ENCODE measurements at regions not wholly inside any gene's neighbourhood (a gene's known extent, or its start where the extent isn't known, plus 50 kb on each side); places are given as distances from the start of the nearest gene placed in this dataset.

DNA sequence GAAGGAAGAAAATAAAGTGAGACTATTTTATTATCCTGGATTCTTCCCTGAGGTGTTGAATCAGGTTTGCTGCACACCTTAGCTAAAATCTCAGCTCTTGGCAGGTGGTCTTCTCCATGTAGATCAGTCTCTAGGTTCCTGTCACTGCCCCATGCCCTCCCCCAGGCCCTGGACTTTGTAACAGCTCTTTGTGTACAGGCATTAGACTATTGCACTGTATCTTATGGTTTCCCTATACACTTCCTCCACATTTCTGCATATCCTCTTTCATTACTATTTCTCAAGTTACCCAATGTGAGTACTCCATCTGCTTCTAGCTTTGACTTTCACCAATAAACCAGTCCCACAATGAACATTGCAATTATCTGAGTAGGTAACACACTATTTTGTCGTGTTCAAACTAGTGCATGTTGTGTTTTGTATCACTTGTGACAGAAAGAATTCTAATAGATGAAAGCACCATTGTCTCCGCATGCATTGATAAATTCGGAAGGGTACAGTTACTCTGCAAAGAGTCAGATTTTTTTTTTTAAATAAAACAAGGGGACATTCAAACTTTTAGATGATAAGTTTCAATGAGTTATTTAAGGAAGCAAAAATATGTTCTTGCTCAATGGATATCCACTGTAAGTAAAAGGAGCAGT is 1348.7 kb upstream of the C9orf72 start:
- TF ChIP-seq, protein P1, sequence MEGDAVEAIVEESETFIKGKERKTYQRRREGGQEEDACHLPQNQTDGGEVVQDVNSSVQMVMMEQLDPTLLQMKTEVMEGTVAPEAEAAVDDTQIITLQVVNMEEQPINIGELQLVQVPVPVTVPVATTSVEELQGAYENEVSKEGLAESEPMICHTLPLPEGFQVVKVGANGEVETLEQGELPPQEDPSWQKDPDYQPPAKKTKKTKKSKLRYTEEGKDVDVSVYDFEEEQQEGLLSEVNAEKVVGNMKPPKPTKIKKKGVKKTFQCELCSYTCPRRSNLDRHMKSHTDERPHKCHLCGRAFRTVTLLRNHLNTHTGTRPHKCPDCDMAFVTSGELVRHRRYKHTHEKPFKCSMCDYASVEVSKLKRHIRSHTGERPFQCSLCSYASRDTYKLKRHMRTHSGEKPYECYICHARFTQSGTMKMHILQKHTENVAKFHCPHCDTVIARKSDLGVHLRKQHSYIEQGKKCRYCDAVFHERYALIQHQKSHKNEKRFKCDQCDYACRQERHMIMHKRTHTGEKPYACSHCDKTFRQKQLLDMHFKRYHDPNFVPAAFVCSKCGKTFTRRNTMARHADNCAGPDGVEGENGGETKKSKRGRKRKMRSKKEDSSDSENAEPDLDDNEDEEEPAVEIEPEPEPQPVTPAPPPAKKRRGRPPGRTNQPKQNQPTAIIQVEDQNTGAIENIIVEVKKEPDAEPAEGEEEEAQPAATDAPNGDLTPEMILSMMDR (IDR thresholded peaks at IDR 0.05) = no peak
- TF ChIP-seq POLR2A (IDR thresholded peaks at IDR 0.05) = no peak
